Stimulated activated naive B cell treated with anti-CD40 and anti-IgM and Interleukin-4, amounts not matched to agents 10 μg/mL and 1 μg/mL and 100 μg/mL, for 72 hours (primary cell): ENCODE measurements at regions not wholly inside any gene's neighbourhood (a gene's known extent, or its start where the extent isn't known, plus 50 kb on each side); places are given as distances from the start of the nearest gene placed in this dataset.

ENCODE experiments used
- ATAC-seq, 2 donors: fragments of 150-1000 bp; cut with Tn5 transposase; replicated peaks; 2 replicates each; pipeline ENCODE4 v1.10.0; 2021; ENCODE audit warnings: moderate library complexity in 1 of 2
- DNase-seq: peaks from one replicate; pipeline ENCODE4 v3.0.0; 2021
- H3K27ac Mint-ChIP-seq: one replicate; pipeline ENCODE4 v1.8.0; 2022; ENCODE audit warnings: mild to moderate bottlenecking, mixed read lengths
- H3K27me3 Mint-ChIP-seq, 2 donors: one replicate each; pipeline ENCODE4 v1.8.0; 2022; ENCODE audit warnings: mixed read lengths in 2 of 2
- H3K36me3 Mint-ChIP-seq, 2 donors: one replicate each; pipeline ENCODE4 v1.8.0; 2022; ENCODE audit warnings: mixed read lengths in 2 of 2, mild to moderate bottlenecking in 1 of 2
- H3K4me1 Mint-ChIP-seq, 2 donors: one replicate each; pipeline ENCODE4 v1.8.0; 2022; ENCODE audit warnings: mixed read lengths in 2 of 2, mild to moderate bottlenecking in 1 of 2
- H3K4me3 Mint-ChIP-seq, 2 donors: one replicate each; pipeline ENCODE4 v1.8.0; 2022; ENCODE audit warnings: mild to moderate bottlenecking in 2 of 2, mixed read lengths in 2 of 2, moderate library complexity in 1 of 2
- H3K9me3 Mint-ChIP-seq, 2 donors: one replicate each; pipeline ENCODE4 v1.8.0; 2022; ENCODE audit warnings: mixed read lengths in 2 of 2, mild to moderate bottlenecking in 1 of 2

DNA sequence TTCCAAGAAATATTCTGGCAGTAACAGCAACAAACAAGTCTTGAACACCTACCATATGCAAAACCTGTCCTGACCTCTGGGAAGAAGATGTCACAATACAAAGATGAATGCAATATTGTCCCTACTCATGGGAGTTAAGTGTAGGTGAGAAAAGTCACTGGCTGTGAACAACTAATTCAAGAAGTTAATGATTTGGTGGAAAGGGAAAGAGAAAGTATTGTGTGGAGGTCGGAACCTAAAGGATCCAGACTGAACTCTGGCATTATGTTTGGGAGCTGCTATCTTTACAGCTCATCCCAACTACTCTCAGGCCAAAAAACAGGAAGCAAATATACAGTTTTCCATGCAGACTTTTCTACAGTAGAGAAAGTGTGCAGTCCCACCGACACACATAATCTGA, 285.3 kb upstream of the PRDM1 start:
- ATAC-seq = no peak
- no peaks in the 10 kb centered on the region for H3K36me3 Mint-ChIP-seq

DNA sequence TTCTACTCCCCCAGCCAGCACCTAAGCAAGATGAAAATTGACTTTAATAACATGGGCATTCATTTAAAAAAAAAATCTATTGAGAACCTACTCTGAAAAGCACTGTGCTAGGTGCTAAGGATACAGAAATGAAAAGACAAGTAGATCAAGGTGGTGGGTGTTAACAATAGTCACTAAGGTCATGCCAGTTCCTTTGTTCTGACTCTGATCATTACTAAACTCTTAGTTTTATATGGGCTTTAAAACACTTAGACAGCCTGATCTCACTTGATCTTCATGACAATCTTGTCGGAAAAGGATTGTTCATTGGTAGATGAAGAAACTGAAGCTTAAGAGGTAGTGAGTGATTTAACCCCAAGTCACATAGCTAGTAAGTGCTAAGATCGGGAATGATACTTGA, 285.7 kb upstream of the PRDM1 start:
- no peaks in the 10 kb centered on the region for H3K27me3 Mint-ChIP-seq
- ATAC-seq = no peak

More for the DNA sequence above, 285.3 kb upstream of the PRDM1 start:
- peaks cover 0 to 1% of the 10 kb centered on the region in 2 donors for H3K4me1 Mint-ChIP-seq
- H3K27me3 Mint-ChIP-seq = no peaks in the 10 kb centered on the region
- H3K27ac Mint-ChIP-seq = no peak overlapping the region
- no peak for DNase-seq
- no peaks in the 10 kb centered on the region for H3K9me3 Mint-ChIP-seq
- no peak overlapping the region for H3K4me3 Mint-ChIP-seq

DNA sequence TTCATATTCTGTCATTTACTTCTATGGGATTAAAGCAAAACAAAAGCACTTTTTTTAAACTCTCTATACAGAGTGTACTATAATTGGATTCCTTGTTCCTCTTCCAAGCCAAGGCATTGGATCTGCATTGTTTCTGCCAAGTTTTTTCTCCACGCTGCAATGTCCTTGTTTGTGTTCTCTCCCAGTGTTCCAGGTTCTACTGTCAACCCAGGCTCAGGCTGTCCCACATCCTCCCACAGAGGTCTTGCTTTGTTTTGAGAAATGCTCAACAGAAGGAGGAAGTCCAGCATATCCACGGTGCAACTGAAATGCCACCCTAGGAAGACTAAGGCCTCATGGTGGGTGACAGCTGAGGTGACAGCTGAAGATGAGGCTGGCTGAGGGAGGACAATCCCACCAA, 287.1 kb upstream of the PRDM1 start:
- Mint-ChIP-seq H3K4me1 (peaks cover 3 to 9% of the 10 kb centered on the region in 2 donors), H3K4me3 (no peak overlapping the region), H3K9me3 (no peaks in the 10 kb centered on the region), H3K27ac (no peak overlapping the region), H3K36me3 (no peaks in the 10 kb centered on the region), H3K27me3 (no peaks in the 10 kb centered on the region)
- ATAC-seq = no peak
- no peak for DNase-seq

More for the DNA sequence above, 285.7 kb upstream of the PRDM1 start:
- Mint-ChIP-seq H3K27ac (no peak overlapping the region), H3K4me1 (peaks cover 0 to 1% of the 10 kb centered on the region in 2 donors), H3K36me3 (no peaks in the 10 kb centered on the region), H3K4me3 (no peak overlapping the region), H3K9me3 (no peaks in the 10 kb centered on the region)
- no peak for DNase-seq

DNA sequence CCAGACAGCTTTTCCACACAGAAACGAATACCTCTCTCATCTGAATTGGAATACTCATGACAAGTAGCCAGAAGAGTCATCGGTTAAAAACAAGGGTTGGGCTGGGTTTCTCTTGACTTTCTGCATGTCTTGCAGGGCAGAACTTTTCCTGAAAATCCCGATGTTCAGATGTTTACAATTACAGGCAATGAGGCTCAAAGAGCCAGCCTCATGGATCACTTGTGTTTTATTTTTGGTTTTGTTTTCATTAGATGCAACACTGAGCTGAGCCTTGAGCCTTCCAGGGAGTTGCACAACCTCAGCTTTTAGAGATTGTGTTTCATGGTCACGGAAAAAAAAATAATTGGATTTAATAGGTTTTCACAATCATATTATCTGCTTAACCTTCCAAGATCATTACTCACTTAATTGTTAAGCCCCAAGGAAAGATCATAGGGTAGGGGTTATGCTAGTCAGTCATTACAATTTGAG, 288.1 kb upstream of the PRDM1 start:
- DNase-seq = no peak
- Mint-ChIP-seq H3K36me3 (no peaks in the 10 kb centered on the region), H3K27ac (no peak overlapping the region), H3K9me3 (no peaks in the 10 kb centered on the region), H3K27me3 (no peaks in the 10 kb centered on the region), H3K4me1 (peaks cover 6 to 18% of the 10 kb centered on the region in 2 donors), H3K4me3 (no peak overlapping the region)
- ATAC-seq = no peak

DNA sequence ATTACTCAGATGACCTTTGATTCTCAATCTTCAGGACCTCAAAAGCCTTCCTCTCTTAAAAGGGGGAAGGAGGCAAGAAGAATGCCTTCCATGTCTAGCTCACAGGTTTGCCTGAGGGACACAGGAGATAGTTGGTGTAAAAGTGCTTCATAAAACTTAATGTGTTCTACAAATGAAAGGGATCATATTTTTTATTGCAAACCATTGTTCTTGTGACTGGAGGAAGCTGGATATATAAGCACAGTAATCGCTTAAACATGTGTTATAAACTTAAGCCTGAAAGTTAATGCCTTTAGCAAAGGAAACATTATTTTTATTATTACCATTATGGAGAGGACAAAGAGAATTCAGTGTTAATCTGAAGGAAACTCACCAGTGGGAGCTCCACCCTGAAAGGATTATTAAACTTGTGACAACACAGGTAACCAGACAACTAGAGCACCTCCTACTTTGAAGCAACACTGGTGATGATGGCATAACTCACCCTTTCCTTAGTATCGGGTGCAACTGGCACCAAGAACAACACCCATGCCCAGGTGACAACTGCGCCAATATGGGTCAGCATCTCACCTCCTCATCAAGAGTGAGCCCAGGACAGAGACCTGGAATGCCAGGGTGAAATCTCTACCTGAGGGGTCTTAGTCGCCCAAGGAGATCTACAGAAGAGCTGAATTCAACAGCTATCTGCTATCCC, 288.7 kb upstream of the PRDM1 start:
- Mint-ChIP-seq H3K36me3 (no peaks in the 10 kb centered on the region), H3K4me1 (peaks cover 10 to 22% of the 10 kb centered on the region in 2 donors), H3K27me3 (no peaks in the 10 kb centered on the region), H3K9me3 (no peaks in the 10 kb centered on the region), H3K27ac (no peak overlapping the region), H3K4me3 (no peak overlapping the region)
- no peak for ATAC-seq
- no peak for DNase-seq

DNA sequence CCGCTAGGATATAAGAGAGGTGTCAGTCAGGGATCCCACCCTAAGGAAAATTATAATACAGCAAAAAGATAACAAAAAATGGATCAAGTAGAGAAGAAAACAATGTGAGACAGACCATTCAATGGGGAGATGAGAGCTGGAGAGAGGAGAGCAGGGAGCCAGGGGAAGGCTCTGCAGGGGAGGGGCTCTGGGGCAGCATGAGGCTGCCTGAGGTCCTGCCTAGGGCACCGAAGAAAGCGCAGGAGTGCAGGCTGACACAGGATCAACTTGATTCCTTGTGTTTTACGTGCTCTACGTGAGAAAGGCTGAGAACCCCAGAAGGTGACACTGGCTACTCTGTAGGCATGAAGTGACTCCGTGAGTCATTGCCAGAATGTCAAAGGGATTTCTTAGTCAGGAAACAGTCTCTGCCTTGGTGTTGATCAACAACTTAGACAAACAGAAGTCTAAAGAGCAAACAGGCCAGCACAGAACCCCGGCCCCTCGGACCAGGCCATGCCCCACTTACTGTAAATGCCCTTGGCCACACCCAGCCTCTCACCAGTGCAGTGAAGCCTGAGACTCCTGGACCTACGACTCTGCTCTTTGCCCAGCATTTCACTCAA, 290.1 kb upstream of the PRDM1 start:
- Mint-ChIP-seq H3K4me3 (no peak overlapping the region), H3K4me1 (peaks cover 17 to 22% of the 10 kb centered on the region in 2 donors), H3K36me3 (no peaks in the 10 kb centered on the region), H3K27ac (no peak overlapping the region), H3K27me3 (no peaks in the 10 kb centered on the region), H3K9me3 (no peaks in the 10 kb centered on the region)
- peak in 1 of 2 donors; percentile 36 for ATAC-seq
- DNase-seq = no peak

DNA sequence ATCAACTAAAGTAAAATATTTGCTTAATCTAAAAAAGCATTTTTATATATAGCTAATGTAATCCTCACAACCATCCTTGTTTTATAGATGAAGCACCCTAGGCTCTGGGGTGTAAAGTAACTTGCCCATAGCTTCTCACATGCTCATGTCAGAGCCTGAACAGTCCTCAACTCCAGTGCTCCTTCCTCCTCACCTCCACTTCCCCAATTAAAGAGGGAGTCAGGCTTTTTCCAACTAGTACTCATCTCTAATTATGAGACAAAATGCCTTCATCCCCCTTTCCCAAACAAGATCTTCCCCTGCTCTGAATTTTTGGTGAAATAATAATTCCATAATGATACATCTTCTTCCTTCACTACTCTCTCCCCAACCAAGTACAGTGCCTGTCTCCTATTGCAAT, 290.8 kb upstream of the PRDM1 start:
- no peaks in the 10 kb centered on the region for H3K27me3 Mint-ChIP-seq
- H3K36me3 Mint-ChIP-seq = no peaks in the 10 kb centered on the region
- ATAC-seq = no peak
- H3K4me1 Mint-ChIP-seq = peaks cover 17 to 22% of the 10 kb centered on the region in 2 donors
- DNase-seq = no peak
- H3K4me3 Mint-ChIP-seq = no peak overlapping the region
- no peaks in the 10 kb centered on the region for H3K9me3 Mint-ChIP-seq
- no peak overlapping the region for H3K27ac Mint-ChIP-seq

DNA sequence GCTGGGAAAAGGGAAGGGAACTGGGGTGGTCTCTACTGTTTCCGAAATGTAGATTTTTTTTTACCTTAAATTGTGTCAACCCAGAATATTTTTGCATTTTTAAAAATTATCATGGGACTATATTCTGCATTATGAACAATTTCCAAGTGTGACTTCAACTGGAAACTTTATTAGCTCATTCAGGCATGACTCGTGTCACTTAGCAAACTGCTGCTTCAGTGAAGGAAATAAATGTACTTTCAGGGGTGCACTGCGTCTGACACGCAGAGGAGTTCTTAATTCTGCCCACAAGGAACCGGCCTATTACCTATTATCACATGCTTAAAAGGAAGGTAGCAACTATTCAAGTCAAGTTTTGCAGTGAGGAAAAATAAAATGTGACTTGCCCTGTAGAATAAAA, 291.3 kb upstream of the PRDM1 start:
- H3K9me3 Mint-ChIP-seq = no peaks in the 10 kb centered on the region
- H3K27me3 Mint-ChIP-seq = no peaks in the 10 kb centered on the region
- peaks cover 17 to 22% of the 10 kb centered on the region in 2 donors for H3K4me1 Mint-ChIP-seq
- no peak for ATAC-seq
- H3K27ac Mint-ChIP-seq = no peak overlapping the region
- H3K36me3 Mint-ChIP-seq = no peaks in the 10 kb centered on the region
- no peak overlapping the region for H3K4me3 Mint-ChIP-seq
- no peak for DNase-seq

DNA sequence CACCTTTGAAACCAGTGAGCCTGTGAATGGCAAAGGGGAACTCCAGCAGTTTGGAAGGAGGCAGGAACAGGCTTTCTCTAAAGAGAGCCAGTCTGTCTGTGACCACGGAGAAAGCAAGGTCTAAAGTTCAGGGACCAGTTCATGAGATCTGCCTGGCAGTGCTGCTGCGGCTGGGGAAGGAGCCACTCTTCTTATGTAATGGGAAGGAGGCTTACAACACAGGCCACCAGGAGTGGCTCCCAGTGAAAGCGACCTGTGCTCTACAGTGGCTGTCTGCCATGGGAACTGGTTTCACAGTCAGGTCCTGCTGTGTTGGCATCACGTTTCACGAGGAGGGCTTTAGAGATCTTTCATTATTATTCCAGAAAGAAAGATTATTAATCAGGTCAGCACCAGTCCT, 291.9 kb upstream of the PRDM1 start:
- peaks cover 17 to 22% of the 10 kb centered on the region in 2 donors for H3K4me1 Mint-ChIP-seq
- no peak overlapping the region for H3K4me3 Mint-ChIP-seq
- DNase-seq (no peak), ATAC-seq (no peak)
- H3K27me3 Mint-ChIP-seq = no peaks in the 10 kb centered on the region
- H3K9me3 Mint-ChIP-seq = no peaks in the 10 kb centered on the region
- no peaks in the 10 kb centered on the region for H3K36me3 Mint-ChIP-seq
- no peak overlapping the region for H3K27ac Mint-ChIP-seq

DNA sequence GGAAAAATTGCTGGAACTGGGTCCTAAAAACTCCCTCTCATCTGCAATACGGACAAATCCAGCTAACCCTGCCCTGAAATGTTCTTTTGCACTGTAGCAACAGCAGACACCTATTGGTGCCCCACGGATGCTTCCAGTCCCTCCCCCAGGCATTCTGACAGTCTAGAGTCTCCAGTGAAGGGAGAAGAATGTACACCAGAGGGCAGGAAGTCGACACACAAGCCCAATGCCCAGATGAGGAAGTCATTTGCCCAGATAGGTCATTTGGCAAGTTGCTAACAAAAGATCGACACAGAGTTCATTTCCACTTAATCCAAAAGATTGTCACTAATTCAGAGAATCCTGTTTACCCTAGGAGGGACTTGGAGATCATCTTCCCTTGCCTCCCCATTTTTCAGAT, 293.0 kb upstream of the PRDM1 start:
- no peaks in the 10 kb centered on the region for H3K9me3 Mint-ChIP-seq
- DNase-seq = peak; percentile 16
- H3K4me1 Mint-ChIP-seq = peaks cover 15 to 22% of the 10 kb centered on the region in 2 donors
- no peaks in the 10 kb centered on the region for H3K36me3 Mint-ChIP-seq
- peak; percentile 90 to 91 for ATAC-seq
- no peak overlapping the region for H3K27ac Mint-ChIP-seq
- no peak overlapping the region for H3K4me3 Mint-ChIP-seq
- H3K27me3 Mint-ChIP-seq = peaks cover 0 to under 1% of the 10 kb centered on the region in 2 donors

DNA sequence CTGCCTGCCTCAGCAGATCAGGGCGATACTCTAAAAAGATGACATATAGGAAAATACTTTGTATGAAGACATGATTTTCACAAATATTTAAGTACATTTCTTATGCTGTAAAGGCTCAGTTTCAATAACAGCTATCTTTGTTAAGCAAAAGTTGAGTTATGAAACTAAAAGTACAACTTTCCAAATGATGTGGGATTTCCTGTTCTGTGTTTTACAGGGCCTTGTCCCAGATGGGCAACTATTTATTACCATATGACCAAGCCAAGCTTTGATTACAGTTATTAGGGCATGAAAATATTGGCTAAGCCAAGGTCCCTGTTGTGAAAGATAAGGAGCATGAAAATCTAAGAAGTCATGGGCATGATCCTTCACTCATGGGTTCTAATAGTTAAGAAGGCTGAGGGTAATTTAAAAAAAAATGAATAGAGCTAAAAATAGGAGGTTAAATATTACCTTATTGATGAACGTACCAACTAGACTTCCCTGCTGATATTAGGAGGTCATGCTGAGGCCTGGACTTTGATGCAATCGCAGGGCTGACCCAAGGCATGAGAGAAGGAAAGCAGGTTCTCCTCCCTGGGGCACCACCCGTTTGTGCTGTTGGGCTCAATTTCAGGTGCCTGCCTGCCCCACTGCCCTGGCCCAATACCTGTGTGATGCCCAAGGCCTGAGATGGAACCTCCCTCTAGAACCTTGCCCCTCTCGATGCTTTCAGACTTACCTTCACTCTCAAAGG, 294.4 kb upstream of the PRDM1 start:
- Mint-ChIP-seq H3K27ac (no peak overlapping the region), H3K36me3 (no peaks in the 10 kb centered on the region), H3K27me3 (peaks cover 0 to 4% of the 10 kb centered on the region in 2 donors), H3K4me3 (no peak overlapping the region), H3K4me1 (peaks cover 22 to 27% of the 10 kb centered on the region in 2 donors), H3K9me3 (no peaks in the 10 kb centered on the region)
- ATAC-seq = no peak
- no peak for DNase-seq

DNA sequence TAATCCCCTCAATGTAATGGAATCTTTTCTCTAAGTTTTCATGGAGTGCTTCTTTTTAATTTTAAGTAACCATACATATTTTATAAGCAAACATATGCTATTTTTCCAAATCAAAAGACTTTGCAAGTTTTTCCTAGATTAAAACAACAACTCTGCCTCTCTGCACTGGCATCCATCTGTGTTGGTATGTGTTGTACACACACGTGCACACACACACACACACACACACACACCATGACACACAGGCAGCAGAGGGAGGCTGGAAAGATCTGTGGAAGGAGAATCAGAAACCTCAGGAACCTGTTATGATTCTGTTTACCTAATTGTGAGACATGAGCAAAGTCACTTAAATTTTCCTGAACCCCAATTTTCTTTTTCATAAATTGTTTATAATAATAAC, 295.0 kb upstream of the PRDM1 start:
- no peak for ATAC-seq
- H3K36me3 Mint-ChIP-seq = no peaks in the 10 kb centered on the region
- H3K4me3 Mint-ChIP-seq = no peak overlapping the region
- H3K9me3 Mint-ChIP-seq = no peaks in the 10 kb centered on the region
- peaks cover 0 to 4% of the 10 kb centered on the region in 2 donors for H3K27me3 Mint-ChIP-seq
- H3K27ac Mint-ChIP-seq = no peak overlapping the region
- DNase-seq = no peak
- peaks cover 22 to 27% of the 10 kb centered on the region in 2 donors for H3K4me1 Mint-ChIP-seq

DNA sequence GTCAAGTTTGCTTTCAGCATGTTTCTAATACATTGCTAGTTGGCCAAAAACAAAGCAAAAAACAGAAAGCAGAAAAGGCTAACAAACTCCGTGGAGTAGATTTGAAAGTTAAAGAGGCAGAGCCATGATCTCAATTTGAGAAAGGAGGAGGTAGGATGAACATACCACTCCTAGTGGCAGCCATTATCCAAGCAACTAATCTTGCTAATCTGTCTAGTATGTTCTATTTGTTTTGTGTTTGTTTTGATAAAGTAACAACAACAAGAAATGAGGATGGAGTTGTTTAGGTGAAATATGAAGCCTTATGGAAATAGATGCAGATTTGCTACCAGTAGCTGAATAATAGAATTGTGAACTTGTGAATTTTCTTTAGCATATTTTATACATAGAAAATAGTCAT, 295.5 kb upstream of the PRDM1 start:
- Mint-ChIP-seq H3K4me3 (no peak overlapping the region), H3K36me3 (no peaks in the 10 kb centered on the region), H3K9me3 (no peaks in the 10 kb centered on the region), H3K4me1 (peaks cover 26 to 32% of the 10 kb centered on the region in 2 donors), H3K27ac (no peak overlapping the region), H3K27me3 (peaks cover 0 to 4% of the 10 kb centered on the region in 2 donors)
- DNase-seq (no peak), ATAC-seq (no peak)

DNA sequence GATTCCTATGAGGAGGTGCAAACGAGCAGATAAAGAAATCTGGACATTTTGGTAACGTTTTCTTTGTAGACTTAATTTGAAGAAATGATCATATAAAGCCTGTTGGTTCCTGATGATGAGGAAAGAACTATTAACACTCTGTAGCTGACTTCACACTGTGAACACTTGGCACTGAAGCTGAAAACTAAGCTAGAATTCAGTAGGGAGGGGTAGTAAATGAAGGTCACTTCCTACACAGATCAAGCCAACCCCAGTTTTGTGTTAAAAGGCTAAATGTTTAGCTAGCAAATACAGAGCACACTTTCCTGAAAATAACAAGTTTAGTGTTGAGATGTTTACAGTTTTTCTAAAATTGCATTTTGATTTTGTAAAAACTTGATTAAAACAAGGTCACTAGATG, 296.2 kb upstream of the PRDM1 start:
- no peak for DNase-seq
- Mint-ChIP-seq H3K27me3 (peaks cover under 1 to 5% of the 10 kb centered on the region in 2 donors), H3K4me3 (no peak overlapping the region), H3K36me3 (no peaks in the 10 kb centered on the region), H3K27ac (no peak overlapping the region), H3K9me3 (no peaks in the 10 kb centered on the region), H3K4me1 (peaks cover 29 to 39% of the 10 kb centered on the region in 2 donors)
- ATAC-seq = no peak

DNA sequence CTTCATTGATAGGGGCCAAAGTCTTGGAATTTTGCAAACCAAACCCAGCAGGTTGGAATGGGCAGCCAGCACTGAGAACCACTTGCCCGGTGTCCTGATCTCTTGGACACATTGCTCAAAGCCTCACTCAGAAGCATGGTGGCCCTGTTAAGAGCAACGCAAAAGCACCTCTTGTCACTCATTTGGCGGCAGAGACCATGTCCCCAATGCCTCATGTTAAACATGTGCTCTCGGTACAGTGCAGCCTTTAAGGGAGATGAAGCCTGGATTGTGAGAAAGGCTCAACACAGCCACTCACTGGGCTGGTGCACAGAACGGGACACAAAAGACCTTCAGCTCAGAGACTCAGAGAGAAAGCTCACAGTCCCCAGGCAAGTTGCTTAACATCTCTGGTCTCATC, 298.4 kb upstream of the PRDM1 start:
- H3K9me3 Mint-ChIP-seq = no peaks in the 10 kb centered on the region
- DNase-seq = no peak
- H3K4me1 Mint-ChIP-seq = peaks cover 19 to 22% of the 10 kb centered on the region in 2 donors
- H3K36me3 Mint-ChIP-seq = no peaks in the 10 kb centered on the region
- no peak for ATAC-seq
- no peak overlapping the region for H3K4me3 Mint-ChIP-seq
- H3K27ac Mint-ChIP-seq = no peak overlapping the region
- H3K27me3 Mint-ChIP-seq = peaks cover 7 to 10% of the 10 kb centered on the region in 2 donors
